RPMI8226 (cell line): ENCODE measurements at regions not wholly inside any gene's neighbourhood (a gene's known extent, or its start where the extent isn't known, plus 50 kb on each side); places are given as distances from the start of the nearest gene placed in this dataset.
"Not testable (repeated sequence)": the region's sequence is repeated elsewhere in the genome, so short reads cannot be mapped to it uniquely, and the experiment has no call there.

Experiments
- DNase-seq: peaks from one replicate; pipeline ENCODE4 v3.0.0-alpha.2; 2015

GRCh38 chrX:71822314-71822713 is 59.2 kb downstream of the CXorf49B start:
- not testable (repeated sequence) for DNase-seq

- no peak for DNase-seq
These were observed 60.4 kb downstream of the CXorf49B start for GRCh38 chrX:71823391-71824057.

- DNase-seq = no peak
These were observed 64.9 kb downstream of the CXorf49B start for GRCh38 chrX:71828086-71828485.

- DNase-seq = not testable (repeated sequence)
These were observed 72.6 kb upstream of the NHSL2 start for GRCh38 chrX:71838092-71838491.

GRCh38 chrX:71846429-71846828 is 64.2 kb upstream of the NHSL2 start:
- no peak for DNase-seq

GRCh38 chrX:71852182-71852581 is 58.5 kb upstream of the NHSL2 start:
- no peak for DNase-seq

- peak; percentile 48 for DNase-seq
These were observed 51.0 kb upstream of the NHSL2 start for GRCh38 chrX:71859637-71860036.
